ENCODE measurements at regions not wholly inside any gene's neighbourhood (a gene's known extent, or its start where the extent isn't known, plus 50 kb on each side); places are given as distances from the start of the nearest gene placed in this dataset.

DNA sequence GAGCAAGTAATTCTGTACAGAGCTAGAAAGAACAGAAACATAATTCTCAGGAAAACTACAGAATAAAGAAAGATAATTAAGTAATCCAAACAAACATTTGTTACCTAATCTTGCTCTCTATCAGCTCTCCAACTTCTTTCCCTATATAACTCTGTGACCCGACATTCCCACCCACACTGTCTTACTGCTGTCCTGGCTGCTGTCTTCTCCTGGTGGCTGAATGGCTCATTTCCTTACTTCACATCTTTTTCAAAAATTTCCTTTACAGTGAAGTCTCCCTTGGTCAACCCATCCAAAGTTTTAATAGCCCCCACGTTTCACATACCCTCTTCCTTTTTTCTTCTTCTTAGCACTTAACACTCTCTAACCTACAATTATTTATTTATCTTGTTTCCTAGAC, 64.0 kb downstream of the HYCC1 start:
- ATAC-seq (no peak), DNase-seq (no peak)
- WGBS (ENCODE audit: insufficient coverage) = 86% methylated on average over 2 of the region's 2 CpGs

DNA sequence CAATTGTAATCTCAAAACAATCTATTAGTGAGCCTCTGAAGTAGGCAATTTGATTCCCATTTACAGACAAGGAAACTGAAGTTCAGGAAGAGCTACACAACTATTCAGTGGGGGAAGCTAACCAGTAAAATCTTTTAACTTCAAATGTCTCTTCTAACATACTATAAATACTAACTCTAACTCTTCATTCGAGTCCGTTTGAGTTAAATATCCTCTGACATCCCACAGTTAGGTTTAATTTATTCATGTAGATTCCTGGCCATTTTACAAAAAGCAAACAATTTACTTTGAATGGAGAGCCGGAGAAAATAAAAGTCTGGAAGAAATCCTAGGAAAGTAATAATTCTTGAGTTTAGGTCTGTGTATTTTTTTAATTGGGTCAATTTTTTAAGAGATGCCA, 64.7 kb downstream of the HYCC1 start:
- Mint-ChIP-seq H3K9me3 (no peaks in the 10 kb centered on the region), H3K4me1 (no peaks in the 10 kb centered on the region), H3K27ac (no peak overlapping the region), H3K36me3 (no peaks in the 10 kb centered on the region), H3K4me3 (no peak overlapping the region), H3K27me3 (ENCODE audit: low read depth in 2 of 2) (no peaks in the 10 kb centered on the region)
- Histone ChIP-seq H3K9me3 (ENCODE audit: control insufficient read depth, insufficient read depth, low read length) (no peaks in the 10 kb centered on the region), H3K36me3 (ENCODE audit: control insufficient read depth, insufficient read depth, low read length) (peaks cover 6% of the 10 kb centered on the region), H3K4me1 (ENCODE audit: control insufficient read depth, insufficient read depth, low read length) (no peaks in the 10 kb centered on the region), H3K4me3 (ENCODE audit: low read length) (no peak overlapping the region), H3K27ac (ENCODE audit: low read length) (no peak overlapping the region), H3K27me3 (ENCODE audit: control insufficient read depth, insufficient read depth, low read length) (no peaks in the 10 kb centered on the region)
- DNase-seq = no peak
- WGBS (ENCODE audit: insufficient coverage) = 100% methylated on average over 3 of the region's 3 CpGs
- no peak for ATAC-seq
- no peak for TF ChIP-seq CTCF (IDR thresholded peaks at IDR 0.05)
- intact Hi-C loops (cut with micrococcal nuclease) = no loop called here

More for the DNA sequence above, 64.0 kb downstream of the HYCC1 start:
- H3K27ac ChIP-seq (ENCODE audit: low read length) = no peak overlapping the region
- H3K4me1 Mint-ChIP-seq = no peaks in the 10 kb centered on the region
- H3K27me3 Mint-ChIP-seq (ENCODE audit: low read depth in 2 of 2) = no peaks in the 10 kb centered on the region
- no peaks in the 10 kb centered on the region for H3K27me3 ChIP-seq (ENCODE audit: control insufficient read depth, insufficient read depth, low read length)
- H3K9me3 Mint-ChIP-seq = no peaks in the 10 kb centered on the region
- H3K4me1 ChIP-seq (ENCODE audit: control insufficient read depth, insufficient read depth, low read length) = no peaks in the 10 kb centered on the region
- H3K4me3 Mint-ChIP-seq = no peak overlapping the region
- H3K36me3 ChIP-seq (ENCODE audit: control insufficient read depth, insufficient read depth, low read length) = peaks cover 5% of the 10 kb centered on the region
- H3K36me3 Mint-ChIP-seq = no peaks in the 10 kb centered on the region
- TF ChIP-seq CTCF (IDR thresholded peaks at IDR 0.05) = no peak
- H3K27ac Mint-ChIP-seq = no peak overlapping the region
- H3K4me3 ChIP-seq (ENCODE audit: low read length) = no peak overlapping the region
- no peaks in the 10 kb centered on the region for H3K9me3 ChIP-seq (ENCODE audit: control insufficient read depth, insufficient read depth, low read length)
- intact Hi-C loops (cut with micrococcal nuclease) = no loop called here

DNA sequence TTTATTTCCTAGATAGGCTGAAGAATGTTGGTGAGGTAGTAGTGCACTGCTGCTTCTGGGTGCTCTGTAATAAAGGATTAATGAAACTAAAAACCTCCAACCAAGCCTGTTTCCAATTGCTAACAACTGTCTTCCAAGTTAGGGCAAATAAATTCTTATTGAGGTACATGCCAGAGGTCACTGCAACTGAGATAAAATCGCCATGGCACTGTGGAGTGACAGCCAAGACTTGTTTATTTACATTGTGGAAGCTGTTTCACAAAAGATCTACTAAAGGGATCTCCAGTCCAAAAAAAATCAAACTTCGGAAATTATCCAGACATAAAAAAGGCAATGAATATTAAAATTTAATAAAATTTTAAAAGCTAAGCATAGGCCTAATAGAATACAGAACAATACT, 65.2 kb downstream of the HYCC1 start:
- DNase-seq = no peak
- no peak for TF ChIP-seq CTCF (IDR thresholded peaks at IDR 0.05)
- no peak overlapping the region for H3K4me3 ChIP-seq (ENCODE audit: low read length)
- H3K36me3 ChIP-seq (ENCODE audit: control insufficient read depth, insufficient read depth, low read length) = peaks cover 9% of the 10 kb centered on the region
- Mint-ChIP-seq H3K27ac (no peak overlapping the region), H3K9me3 (no peaks in the 10 kb centered on the region), H3K36me3 (no peaks in the 10 kb centered on the region), H3K4me1 (no peaks in the 10 kb centered on the region), H3K27me3 (ENCODE audit: low read depth in 2 of 2) (no peaks in the 10 kb centered on the region), H3K4me3 (no peak overlapping the region)
- H3K27ac ChIP-seq (ENCODE audit: low read length) = no peak overlapping the region
- no peaks in the 10 kb centered on the region for H3K9me3 ChIP-seq (ENCODE audit: control insufficient read depth, insufficient read depth, low read length)
- no peaks in the 10 kb centered on the region for H3K27me3 ChIP-seq (ENCODE audit: control insufficient read depth, insufficient read depth, low read length)
- intact Hi-C loops (cut with micrococcal nuclease) = no loop called here
- ATAC-seq = no peak
- WGBS (ENCODE audit: insufficient coverage) = 79% methylated on average over 1 of the region's 2 CpGs
- no peaks in the 10 kb centered on the region for H3K4me1 ChIP-seq (ENCODE audit: control insufficient read depth, insufficient read depth, low read length)

DNA sequence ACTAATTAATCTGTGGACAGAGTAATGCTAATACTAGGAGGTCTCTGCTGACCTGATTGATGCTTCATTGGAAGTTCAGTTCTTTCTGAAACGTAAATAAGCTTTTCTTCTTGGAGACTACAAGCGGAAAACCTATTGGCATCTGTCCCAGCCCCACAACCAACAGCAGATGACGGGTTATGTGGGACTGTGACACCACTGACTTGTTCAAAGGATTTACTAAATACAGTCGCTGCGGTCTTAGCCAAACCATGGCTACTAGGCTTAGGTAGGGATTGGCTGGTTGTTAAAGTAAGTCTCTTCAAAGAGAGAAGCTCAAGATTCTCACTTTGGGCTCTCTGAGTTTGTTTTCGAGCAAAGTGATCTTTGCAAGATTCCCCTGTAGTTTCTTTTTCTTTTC, 68.3 kb downstream of the HYCC1 start:
- Mint-ChIP-seq H3K4me1 (no peaks in the 10 kb centered on the region), H3K4me3 (no peak overlapping the region), H3K27ac (no peak overlapping the region), H3K9me3 (no peaks in the 10 kb centered on the region), H3K36me3 (no peaks in the 10 kb centered on the region), H3K27me3 (ENCODE audit: low read depth in 2 of 2) (no peaks in the 10 kb centered on the region)
- Histone ChIP-seq H3K4me3 (ENCODE audit: low read length) (no peak overlapping the region), H3K36me3 (ENCODE audit: control insufficient read depth, insufficient read depth, low read length) (peaks cover 9% of the 10 kb centered on the region), H3K27me3 (ENCODE audit: control insufficient read depth, insufficient read depth, low read length) (no peaks in the 10 kb centered on the region), H3K4me1 (ENCODE audit: control insufficient read depth, insufficient read depth, low read length) (no peaks in the 10 kb centered on the region), H3K27ac (ENCODE audit: low read length) (no peak overlapping the region), H3K9me3 (ENCODE audit: control insufficient read depth, insufficient read depth, low read length) (no peaks in the 10 kb centered on the region)
- TF ChIP-seq CTCF (IDR thresholded peaks at IDR 0.05) = no peak
- DNase-seq = no peak
- ATAC-seq = no peak
- WGBS (ENCODE audit: insufficient coverage) = 97% methylated on average over 6 of the region's 6 CpGs
- intact Hi-C loops (cut with micrococcal nuclease) = no loop called here
